ENCODE measurements at regions not wholly inside any gene's neighbourhood (a gene's known extent, or its start where the extent isn't known, plus 50 kb on each side); places are given as distances from the start of the nearest gene placed in this dataset.

- Histone ChIP-seq H3K4me2 (ENCODE audit: insufficient read depth, low read length) (no peak overlapping the region), H3K9me3 (replicated peaks; ENCODE audit: control insufficient read depth, insufficient read depth, low read length) (no peaks in the 10 kb centered on the region), H3K27me3 (ENCODE audit: control insufficient read depth in 2 of 2, insufficient read depth in 2 of 2, low read length in 2 of 2) (no peaks in the 10 kb centered on the region), H3K79me2 (ENCODE audit: control insufficient read depth, insufficient read depth, low read length) (no peaks in the 10 kb centered on the region), H3K9ac (replicated peaks; ENCODE audit: extremely low read depth, insufficient read depth, low read length) (no peak overlapping the region), H4K20me1 (replicated peaks; ENCODE audit: control insufficient read depth, extremely low read depth, insufficient read depth, low read length) (no peaks in the 10 kb centered on the region), H3K9me1 (replicated peaks; ENCODE audit: control insufficient read depth, extremely low read depth, insufficient read depth, low read length) (no peaks in the 10 kb centered on the region), H3K36me3 (ENCODE audit: control insufficient read depth in 2 of 2, extremely low read depth in 1 of 2, insufficient read depth in 2 of 2, low read length in 2 of 2) (no peaks in the 10 kb centered on the region), H3K4me1 (ENCODE audit: control insufficient read depth, extremely low read depth, insufficient read depth, low read length) (no peaks in the 10 kb centered on the region), H3K4me3 (replicated peaks in 1 of 3; ENCODE audit: insufficient read depth in 1 of 3, low read depth in 1 of 3, low read length in 3 of 3) (no peak overlapping the region), H2AFZ (ENCODE audit: low read depth, low read length) (no peak overlapping the region), H3K27ac (ENCODE audit: insufficient read depth, low read depth, low read length) (no peak overlapping the region)
- no peak for TF ChIP-seq MYC (IDR thresholded peaks at IDR 0.05; ENCODE audit: low read depth, low read length)
- TF ChIP-seq CTCF (IDR thresholded peaks at IDR 0.05; ENCODE audit: extremely low read depth in 1 of 2, insufficient read depth in 1 of 2, low read depth in 1 of 2, low read length in 2 of 2), result no peak
- TF ChIP-seq EZH2 (IDR thresholded peaks at IDR 0.05; ENCODE audit: borderline replicate concordance, low read depth, low read length, severe bottlenecking), result no peak
- no peak for TF ChIP-seq GATA2 (IDR thresholded peaks at IDR 0.05; ENCODE audit: insufficient read depth, insufficient read length, low read depth, low read length)
- no peak for TF ChIP-seq POLR2A (IDR thresholded peaks at IDR 0.05; ENCODE audit: low read depth, low read length)
- TF ChIP-seq MAX (IDR thresholded peaks at IDR 0.05; ENCODE audit: insufficient read depth, insufficient read length), result no peak
- no peak for TF ChIP-seq FOS (IDR thresholded peaks at IDR 0.05; ENCODE audit: borderline replicate concordance, insufficient read depth, low read length)
- TF ChIP-seq JUN (IDR thresholded peaks at IDR 0.05; ENCODE audit: borderline replicate concordance, insufficient read depth, insufficient read length, low read depth), result no peak
- TF ChIP-seq POLR2AphosphoS5 (IDR thresholded peaks at IDR 0.05; ENCODE audit: insufficient read depth, low read depth, low read length), result no peak
- CTCF ChIA-PET, result no interaction called here
- no TSS peak for BruUV-seq (replicated peaks)
- dilution Hi-C loops (cut with MboI; ENCODE audit: extremely low pct_ligation_motif_present, low sequenced_read_pairs) (no loop called here), intact Hi-C loops (cut with micrococcal nuclease) (no loop called here)
- FAIRE-seq (no peak), DNase-seq (ENCODE audit: low read depth, low spot score) (no peak)
- POLR2A ChIA-PET, result no interaction called here
Measured at GRCh38 chr15:97200161-97200560, 760.3 kb upstream of the ARRDC4 start.

All from endothelial cell of umbilical vein (primary cell).